ENCODE measurements at regions not wholly inside any gene's neighbourhood (a gene's known extent, or its start where the extent isn't known, plus 50 kb on each side); places are given as distances from the start of the nearest gene placed in this dataset.

DNA sequence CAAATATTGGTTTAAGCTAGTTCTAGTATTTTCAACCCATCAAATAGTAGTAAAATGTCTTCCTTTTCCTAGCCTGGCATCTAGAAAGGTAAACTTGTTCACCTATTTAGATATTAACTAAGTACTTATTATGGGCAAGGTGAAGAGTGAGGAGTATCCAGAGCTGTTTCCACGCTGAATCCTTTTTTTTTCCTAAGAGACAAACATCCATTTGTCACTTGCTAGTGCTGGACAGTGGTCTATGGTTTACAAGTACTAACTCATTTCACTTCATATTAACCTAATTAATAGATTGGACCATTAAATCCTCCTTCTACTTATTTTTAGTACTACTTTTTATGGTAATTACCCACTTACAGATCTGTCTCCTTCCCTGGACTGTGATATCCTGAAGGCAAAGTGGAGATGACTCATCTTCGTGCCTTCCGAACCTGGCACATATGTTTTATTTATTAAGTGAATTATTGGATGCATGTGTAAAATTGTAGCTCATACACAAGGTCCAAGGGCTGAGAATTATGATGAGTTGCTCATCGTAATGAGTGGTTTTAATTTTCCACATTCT lies 159.6 kb upstream of the IGFBP3 start:
- no peak for TF ChIP-seq POLR2AphosphoS5 (IDR thresholded peaks at IDR 0.05; ENCODE audit: insufficient read depth in 1 of 2, low read depth in 1 of 2)
- TF ChIP-seq POLR2A (IDR thresholded peaks at IDR 0.05) = no peak
- TF ChIP-seq, protein P1, sequence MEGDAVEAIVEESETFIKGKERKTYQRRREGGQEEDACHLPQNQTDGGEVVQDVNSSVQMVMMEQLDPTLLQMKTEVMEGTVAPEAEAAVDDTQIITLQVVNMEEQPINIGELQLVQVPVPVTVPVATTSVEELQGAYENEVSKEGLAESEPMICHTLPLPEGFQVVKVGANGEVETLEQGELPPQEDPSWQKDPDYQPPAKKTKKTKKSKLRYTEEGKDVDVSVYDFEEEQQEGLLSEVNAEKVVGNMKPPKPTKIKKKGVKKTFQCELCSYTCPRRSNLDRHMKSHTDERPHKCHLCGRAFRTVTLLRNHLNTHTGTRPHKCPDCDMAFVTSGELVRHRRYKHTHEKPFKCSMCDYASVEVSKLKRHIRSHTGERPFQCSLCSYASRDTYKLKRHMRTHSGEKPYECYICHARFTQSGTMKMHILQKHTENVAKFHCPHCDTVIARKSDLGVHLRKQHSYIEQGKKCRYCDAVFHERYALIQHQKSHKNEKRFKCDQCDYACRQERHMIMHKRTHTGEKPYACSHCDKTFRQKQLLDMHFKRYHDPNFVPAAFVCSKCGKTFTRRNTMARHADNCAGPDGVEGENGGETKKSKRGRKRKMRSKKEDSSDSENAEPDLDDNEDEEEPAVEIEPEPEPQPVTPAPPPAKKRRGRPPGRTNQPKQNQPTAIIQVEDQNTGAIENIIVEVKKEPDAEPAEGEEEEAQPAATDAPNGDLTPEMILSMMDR (IDR thresholded peaks at IDR 0.05) = no peak
- intact Hi-C loops (cut with DNase I) = no loop called here
- Histone ChIP-seq H3K9me3 (no peaks in the 10 kb centered on the region), H3K27me3 (no peaks in the 10 kb centered on the region), H3K4me1 (no peaks in the 10 kb centered on the region), H3K4me3 (no peak overlapping the region), H3K27ac (no peak overlapping the region), H3K36me3 (no peaks in the 10 kb centered on the region)
- DNase-seq (ENCODE audit: extremely low spot score in 2 of 2) = no peak

DNA sequence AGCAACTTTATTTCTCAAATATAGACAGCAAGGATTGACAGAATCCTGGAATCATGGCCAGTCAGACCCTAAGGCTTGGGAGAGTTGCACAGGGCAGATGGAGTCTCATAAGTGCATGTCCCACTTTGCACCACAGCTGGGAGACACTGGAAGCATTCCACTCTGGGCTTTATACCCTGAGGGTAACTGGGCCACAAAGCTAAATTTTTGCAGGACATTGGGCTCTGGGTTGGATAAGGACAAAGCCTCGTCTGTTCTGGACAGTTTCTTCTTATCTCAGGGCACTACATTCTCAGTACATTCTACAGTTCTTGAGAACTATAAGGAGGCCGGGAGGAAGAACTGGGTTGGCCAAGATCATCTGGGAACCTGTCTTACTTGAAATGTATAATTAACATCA lies 158.3 kb upstream of the IGFBP3 start:
- no peak for DNase-seq (ENCODE audit: extremely low spot score in 2 of 2)
- Histone ChIP-seq H3K27me3 (no peaks in the 10 kb centered on the region), H3K27ac (no peak overlapping the region), H3K36me3 (no peaks in the 10 kb centered on the region), H3K4me3 (no peak overlapping the region), H3K9me3 (no peaks in the 10 kb centered on the region), H3K4me1 (no peaks in the 10 kb centered on the region)
- TF ChIP-seq POLR2AphosphoS5 (IDR thresholded peaks at IDR 0.05; ENCODE audit: insufficient read depth in 1 of 2, low read depth in 1 of 2) (no peak), POLR2A (IDR thresholded peaks at IDR 0.05) (no peak)
- TF ChIP-seq, protein P1 (IDR thresholded peaks at IDR 0.05) = no peak
- intact Hi-C loops (cut with DNase I) = no loop called here

DNA sequence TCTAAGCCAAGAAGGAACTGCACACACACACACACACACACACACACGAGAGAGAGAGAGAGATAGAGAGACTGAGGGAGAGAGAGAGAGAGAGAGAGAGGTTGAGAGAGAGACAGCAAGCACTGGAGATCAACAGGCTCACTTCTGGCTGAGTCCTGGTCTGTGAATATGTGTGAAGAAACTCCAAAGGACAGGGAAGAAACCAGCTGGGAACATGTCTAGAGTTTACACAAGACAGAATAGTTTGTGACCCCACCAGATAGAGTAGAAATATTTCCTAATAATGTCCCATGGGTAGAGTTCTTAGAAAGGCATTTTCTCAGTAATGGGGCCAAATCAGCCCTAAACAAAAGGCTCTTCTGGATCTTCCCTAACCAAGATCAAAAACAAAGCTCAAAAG lies 155.5 kb upstream of the IGFBP3 start:
- Histone ChIP-seq H3K36me3 (no peaks in the 10 kb centered on the region), H3K9me3 (no peaks in the 10 kb centered on the region), H3K27ac (no peak overlapping the region), H3K4me3 (no peak overlapping the region), H3K27me3 (no peaks in the 10 kb centered on the region), H3K4me1 (no peaks in the 10 kb centered on the region)
- no peak for DNase-seq (ENCODE audit: extremely low spot score in 2 of 2)
- TF ChIP-seq POLR2A (IDR thresholded peaks at IDR 0.05) (no peak), POLR2AphosphoS5 (IDR thresholded peaks at IDR 0.05; ENCODE audit: insufficient read depth in 1 of 2, low read depth in 1 of 2) (no peak)
- TF ChIP-seq, protein P1 (IDR thresholded peaks at IDR 0.05) = no peak
- intact Hi-C loops (cut with DNase I) = no loop called here

DNA sequence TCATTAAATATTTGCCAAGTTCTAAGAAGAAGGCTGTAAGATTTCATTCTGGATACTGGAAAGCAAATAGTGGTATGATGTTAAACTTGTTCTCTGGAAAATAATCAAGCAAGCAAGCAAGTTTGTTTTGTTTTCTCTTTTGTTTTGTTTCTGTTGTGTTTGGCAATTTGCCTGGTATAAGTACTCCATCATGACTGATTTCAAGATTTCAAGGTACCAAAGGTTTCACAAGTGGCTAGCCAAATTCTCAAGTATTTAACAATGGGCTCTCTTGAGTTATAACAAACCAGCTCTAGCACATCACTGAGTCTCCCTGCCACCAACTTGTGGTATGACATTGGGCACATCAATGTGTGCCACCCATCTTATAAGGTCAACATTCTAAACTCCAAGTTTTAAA lies 151.7 kb upstream of the IGFBP3 start:
- no peak for DNase-seq (ENCODE audit: extremely low spot score in 2 of 2)
- Histone ChIP-seq H3K36me3 (no peaks in the 10 kb centered on the region), H3K9me3 (no peaks in the 10 kb centered on the region), H3K4me1 (no peaks in the 10 kb centered on the region), H3K27me3 (no peaks in the 10 kb centered on the region), H3K27ac (no peak overlapping the region), H3K4me3 (no peak overlapping the region)
- intact Hi-C loops (cut with DNase I) = no loop called here
- TF ChIP-seq, protein P1 (IDR thresholded peaks at IDR 0.05) = no peak
- no peak for TF ChIP-seq POLR2A (IDR thresholded peaks at IDR 0.05)
- TF ChIP-seq POLR2AphosphoS5 (IDR thresholded peaks at IDR 0.05; ENCODE audit: insufficient read depth in 1 of 2, low read depth in 1 of 2) = no peak

DNA sequence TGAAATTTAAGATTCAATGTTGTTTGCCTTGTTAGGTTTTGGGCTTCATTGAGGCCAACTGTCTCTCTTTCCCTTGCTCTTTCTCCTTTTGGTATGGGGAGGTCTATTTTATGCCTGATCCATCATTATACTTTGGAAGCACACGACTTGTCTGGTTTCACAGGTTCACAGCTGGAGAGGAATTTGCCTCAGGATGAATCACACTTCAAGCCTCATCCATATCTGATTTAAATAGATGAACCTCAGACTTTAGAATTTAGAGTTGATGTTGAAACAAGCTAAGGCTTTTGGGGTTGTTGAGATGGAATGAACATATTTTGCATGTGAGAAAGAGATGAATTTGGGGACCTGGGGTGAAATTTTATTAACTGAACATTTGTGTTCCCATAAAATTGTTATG lies 150.5 kb upstream of the IGFBP3 start:
- H3K9me3 ChIP-seq = no peaks in the 10 kb centered on the region
- H3K36me3 ChIP-seq = no peaks in the 10 kb centered on the region
- no peaks in the 10 kb centered on the region for H3K27me3 ChIP-seq
- no peaks in the 10 kb centered on the region for H3K4me1 ChIP-seq
- H3K4me3 ChIP-seq = no peak overlapping the region
- intact Hi-C loops (cut with DNase I) = no loop called here
- TF ChIP-seq POLR2A (IDR thresholded peaks at IDR 0.05) (no peak), POLR2AphosphoS5 (IDR thresholded peaks at IDR 0.05; ENCODE audit: insufficient read depth in 1 of 2, low read depth in 1 of 2) (no peak)
- TF ChIP-seq, protein P1 (IDR thresholded peaks at IDR 0.05) = no peak
- no peak for DNase-seq (ENCODE audit: extremely low spot score in 2 of 2)
- H3K27ac ChIP-seq = no peak overlapping the region
